ENCODE measurements at regions not wholly inside any gene's neighbourhood (a gene's known extent, or its start where the extent isn't known, plus 50 kb on each side); places are given as distances from the start of the nearest gene placed in this dataset.
"Not testable (repeated sequence)": the region's sequence is repeated elsewhere in the genome, so short reads cannot be mapped to it uniquely, and the experiment has no call there.

DNA sequence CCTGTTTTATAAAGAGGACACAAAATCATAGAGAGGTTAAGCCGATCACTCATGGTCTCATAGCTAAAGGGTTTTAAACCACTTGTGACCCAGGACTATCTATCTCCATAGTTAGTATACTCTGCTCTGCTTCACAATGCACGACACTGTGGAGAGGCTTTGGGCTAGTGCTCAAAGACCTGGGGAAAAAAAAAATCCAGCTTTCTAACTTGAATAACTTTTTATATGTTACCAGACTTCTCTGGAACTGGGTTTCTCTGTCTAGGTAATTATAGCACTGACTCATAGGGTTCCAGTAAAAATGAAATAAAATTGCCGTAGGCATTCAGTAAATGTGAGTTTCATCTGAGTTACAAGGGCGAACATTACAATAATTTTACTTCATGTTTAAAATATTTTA, 273.7 kb upstream of the TECRL start:
- no peaks in the 10 kb centered on the region for H3K4me1 Mint-ChIP-seq
- ChIA-PET CTCF (no interaction called here), POLR2A (no interaction called here)
- H3K79me2 ChIP-seq (ENCODE audit: control insufficient read depth, insufficient read depth, low read length), result no peaks in the 10 kb centered on the region
- no peaks in the 10 kb centered on the region for H3K27me3 ChIP-seq (replicated peaks in 1 of 4; ENCODE audit: control extremely low read depth in 1 of 4, control insufficient read depth in 3 of 4, insufficient read depth in 4 of 4, low read length in 3 of 4)
- H3K4me2 ChIP-seq (replicated peaks; ENCODE audit: low read depth, low read length, poor library complexity, severe bottlenecking), result no peak overlapping the region
- H3K4me1 ChIP-seq (ENCODE audit: control insufficient read depth in 2 of 2, insufficient read depth in 2 of 2, low read length in 2 of 2), result no peaks in the 10 kb centered on the region
- no peak overlapping the region for H2AFZ ChIP-seq (ENCODE audit: insufficient read depth, low read depth, low read length, poor library complexity, severe bottlenecking)
- DNase-seq (no peak), ATAC-seq (ENCODE audit: low read depth) (no peak)
- no peak overlapping the region for H3K27ac ChIP-seq (ENCODE audit: low read length in 2 of 2)
- no peaks in the 10 kb centered on the region for H3K9me3 Mint-ChIP-seq (ENCODE audit: insufficient read depth)
- H3K4me3 ChIP-seq (ENCODE audit: control extremely low read depth in 1 of 5, extremely low read depth in 1 of 5, insufficient read depth in 1 of 5, low read depth in 2 of 5, low read length in 4 of 5), result no peak overlapping the region
- no peaks in the 10 kb centered on the region for H3K27me3 Mint-ChIP-seq
- H3K4me3 Mint-ChIP-seq, result no peak overlapping the region
- TF ChIP-seq, protein P1, sequence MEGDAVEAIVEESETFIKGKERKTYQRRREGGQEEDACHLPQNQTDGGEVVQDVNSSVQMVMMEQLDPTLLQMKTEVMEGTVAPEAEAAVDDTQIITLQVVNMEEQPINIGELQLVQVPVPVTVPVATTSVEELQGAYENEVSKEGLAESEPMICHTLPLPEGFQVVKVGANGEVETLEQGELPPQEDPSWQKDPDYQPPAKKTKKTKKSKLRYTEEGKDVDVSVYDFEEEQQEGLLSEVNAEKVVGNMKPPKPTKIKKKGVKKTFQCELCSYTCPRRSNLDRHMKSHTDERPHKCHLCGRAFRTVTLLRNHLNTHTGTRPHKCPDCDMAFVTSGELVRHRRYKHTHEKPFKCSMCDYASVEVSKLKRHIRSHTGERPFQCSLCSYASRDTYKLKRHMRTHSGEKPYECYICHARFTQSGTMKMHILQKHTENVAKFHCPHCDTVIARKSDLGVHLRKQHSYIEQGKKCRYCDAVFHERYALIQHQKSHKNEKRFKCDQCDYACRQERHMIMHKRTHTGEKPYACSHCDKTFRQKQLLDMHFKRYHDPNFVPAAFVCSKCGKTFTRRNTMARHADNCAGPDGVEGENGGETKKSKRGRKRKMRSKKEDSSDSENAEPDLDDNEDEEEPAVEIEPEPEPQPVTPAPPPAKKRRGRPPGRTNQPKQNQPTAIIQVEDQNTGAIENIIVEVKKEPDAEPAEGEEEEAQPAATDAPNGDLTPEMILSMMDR (IDR thresholded peaks at IDR 0.05), result no peak
- TF ChIP-seq EZH2 (IDR thresholded peaks at IDR 0.05; ENCODE audit: borderline replicate concordance, insufficient read depth, low read depth, low read length, poor library complexity, severe bottlenecking), result no peak
- no CpG with 5 or more reads among the region's 4 CpGs for WGBS (ENCODE audit: insufficient coverage)
- intact Hi-C loops (cut with micrococcal nuclease), result no loop called here
- no peaks in the 10 kb centered on the region for H3K36me3 ChIP-seq (replicated peaks in 1 of 2; ENCODE audit: control extremely low read depth in 1 of 2, control insufficient read depth in 1 of 2, extremely low read depth in 1 of 2, insufficient read depth in 2 of 2, low read length in 1 of 2)
- H3K9ac ChIP-seq (ENCODE audit: low read length), result no peak overlapping the region
- no peaks in the 10 kb centered on the region for H3K9me3 ChIP-seq (ENCODE audit: control extremely low read depth in 1 of 3, control insufficient read depth in 2 of 3, insufficient read depth in 1 of 3, low read length in 2 of 3)
- no peak overlapping the region for H3K27ac Mint-ChIP-seq
- no peaks in the 10 kb centered on the region for H4K20me1 ChIP-seq (ENCODE audit: control insufficient read depth, insufficient read depth, low read length, poor library complexity, severe bottlenecking)

DNA sequence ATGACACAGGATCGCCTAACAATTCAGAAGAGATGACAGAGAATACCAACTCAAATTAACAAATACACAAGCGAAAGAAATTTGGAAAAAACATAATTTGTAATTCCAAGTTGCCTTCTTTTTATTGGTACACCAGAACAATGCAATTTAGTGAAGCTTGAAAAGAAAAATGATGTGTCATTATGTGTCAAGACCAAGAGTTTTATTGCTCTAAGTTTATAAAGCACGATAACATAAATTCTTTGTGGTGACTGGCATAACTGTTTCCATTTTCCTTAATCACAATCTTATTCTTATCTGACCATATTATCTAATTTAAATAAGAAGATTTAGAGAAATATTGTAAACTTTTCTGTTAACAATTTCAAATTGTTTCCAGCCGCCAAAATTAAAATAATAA, 273.2 kb upstream of the TECRL start:
- no peaks in the 10 kb centered on the region for H3K79me2 ChIP-seq (ENCODE audit: control insufficient read depth, insufficient read depth, low read length)
- H3K9me3 Mint-ChIP-seq (ENCODE audit: insufficient read depth), result no peaks in the 10 kb centered on the region
- TF ChIP-seq EZH2 (IDR thresholded peaks at IDR 0.05; ENCODE audit: borderline replicate concordance, insufficient read depth, low read depth, low read length, poor library complexity, severe bottlenecking), result no peak
- TF ChIP-seq, protein P1 (IDR thresholded peaks at IDR 0.05), result no peak
- no peak overlapping the region for H2AFZ ChIP-seq (ENCODE audit: insufficient read depth, low read depth, low read length, poor library complexity, severe bottlenecking)
- no peak overlapping the region for H3K4me3 Mint-ChIP-seq
- ChIA-PET POLR2A (no interaction called here), CTCF (no interaction called here)
- no peak for ATAC-seq (ENCODE audit: low read depth)
- H3K4me1 Mint-ChIP-seq, result no peaks in the 10 kb centered on the region
- DNase-seq, result no peak
- no peaks in the 10 kb centered on the region for H3K27me3 ChIP-seq (replicated peaks in 1 of 4; ENCODE audit: control extremely low read depth in 1 of 4, control insufficient read depth in 3 of 4, insufficient read depth in 4 of 4, low read length in 3 of 4)
- intact Hi-C loops (cut with micrococcal nuclease), result no loop called here
- no peak overlapping the region for H3K4me3 ChIP-seq (ENCODE audit: control extremely low read depth in 1 of 5, extremely low read depth in 1 of 5, insufficient read depth in 1 of 5, low read depth in 2 of 5, low read length in 4 of 5)
- H3K27ac Mint-ChIP-seq, result no peak overlapping the region
- H3K4me2 ChIP-seq (replicated peaks; ENCODE audit: low read depth, low read length, poor library complexity, severe bottlenecking), result no peak overlapping the region
- no CpG with 5 or more reads among the region's 4 CpGs for WGBS (ENCODE audit: insufficient coverage)
- no peaks in the 10 kb centered on the region for H3K27me3 Mint-ChIP-seq
- H3K27ac ChIP-seq (ENCODE audit: low read length in 2 of 2), result no peak overlapping the region
- no peaks in the 10 kb centered on the region for H3K36me3 ChIP-seq (replicated peaks in 1 of 2; ENCODE audit: control extremely low read depth in 1 of 2, control insufficient read depth in 1 of 2, extremely low read depth in 1 of 2, insufficient read depth in 2 of 2, low read length in 1 of 2)
- no peaks in the 10 kb centered on the region for H4K20me1 ChIP-seq (ENCODE audit: control insufficient read depth, insufficient read depth, low read length, poor library complexity, severe bottlenecking)
- H3K9me3 ChIP-seq (ENCODE audit: control extremely low read depth in 1 of 3, control insufficient read depth in 2 of 3, insufficient read depth in 1 of 3, low read length in 2 of 3), result no peaks in the 10 kb centered on the region
- H3K4me1 ChIP-seq (ENCODE audit: control insufficient read depth in 2 of 2, insufficient read depth in 2 of 2, low read length in 2 of 2), result no peaks in the 10 kb centered on the region
- H3K9ac ChIP-seq (ENCODE audit: low read length), result no peak overlapping the region

GRCh38 chr4:64673121-64673520, 263.9 kb upstream of the TECRL start:
- H3K79me2 ChIP-seq (ENCODE audit: control insufficient read depth, insufficient read depth, low read length); H3K27me3 ChIP-seq (replicated peaks in 1 of 4; ENCODE audit: control extremely low read depth in 1 of 4, control insufficient read depth in 3 of 4, insufficient read depth in 4 of 4, low read length in 3 of 4); H3K27me3 Mint-ChIP-seq; H3K4me3 ChIP-seq (ENCODE audit: control extremely low read depth in 1 of 5, extremely low read depth in 1 of 5, insufficient read depth in 1 of 5, low read depth in 2 of 5, low read length in 4 of 5); DNase-seq; H2AFZ ChIP-seq (ENCODE audit: insufficient read depth, low read depth, low read length, poor library complexity, severe bottlenecking); H3K4me1 Mint-ChIP-seq; H3K4me3 Mint-ChIP-seq; H3K27ac ChIP-seq (ENCODE audit: low read length in 2 of 2); H3K9me3 Mint-ChIP-seq (ENCODE audit: insufficient read depth); H4K20me1 ChIP-seq (ENCODE audit: control insufficient read depth, insufficient read depth, low read length, poor library complexity, severe bottlenecking); ATAC-seq (ENCODE audit: low read depth); POLR2A ChIA-PET; H3K4me2 ChIP-seq (replicated peaks; ENCODE audit: low read depth, low read length, poor library complexity, severe bottlenecking); H3K36me3 ChIP-seq (replicated peaks in 1 of 2; ENCODE audit: control extremely low read depth in 1 of 2, control insufficient read depth in 1 of 2, extremely low read depth in 1 of 2, insufficient read depth in 2 of 2, low read length in 1 of 2); H3K9ac ChIP-seq (ENCODE audit: low read length); H3K4me1 ChIP-seq (ENCODE audit: control insufficient read depth in 2 of 2, insufficient read depth in 2 of 2, low read length in 2 of 2); H3K27ac Mint-ChIP-seq; CTCF ChIA-PET; intact Hi-C loops (cut with micrococcal nuclease): not testable (repeated sequence)
- peaks cover 0 to 17% (median 5%) of the 10 kb centered on the region in 3 donors for H3K9me3 ChIP-seq (ENCODE audit: control extremely low read depth in 1 of 3, control insufficient read depth in 2 of 3, insufficient read depth in 1 of 3, low read length in 2 of 3)
- 86% methylated on average over 2 of the region's 2 CpGs for WGBS (ENCODE audit: insufficient coverage)

Data from B cell (primary cell).